Memory B cell (primary cell): ENCODE measurements at regions not wholly inside any gene's neighbourhood (a gene's known extent, or its start where the extent isn't known, plus 50 kb on each side); places are given as distances from the start of the nearest gene placed in this dataset.

ENCODE experiments used
- ATAC-seq: fragments of 150-1000 bp; cut with Tn5 transposase; 2 replicates; pipeline ENCODE4 v1.10.0; 2021; ENCODE audit warnings: low read depth, mild to moderate bottlenecking, moderate library complexity
- DNase-seq, 2 donors: peaks; one replicate each; pipeline ENCODE4 v3.0.0; 2022; ENCODE audit warnings: low spot score in 2 of 2
- H3K27ac Mint-ChIP-seq: one replicate; pipeline ENCODE4 v1.8.0; 2022; ENCODE audit warnings: mild to moderate bottlenecking, moderate library complexity, mixed read lengths
- H3K27me3 Mint-ChIP-seq: one replicate; pipeline ENCODE4 v1.8.0; 2022; ENCODE audit warnings: mixed read lengths
- H3K36me3 Mint-ChIP-seq: one replicate; pipeline ENCODE4 v1.8.0; 2022; ENCODE audit warnings: mild to moderate bottlenecking, mixed read lengths
- H3K4me1 Mint-ChIP-seq: one replicate; pipeline ENCODE4 v1.8.0; 2022; ENCODE audit warnings: mixed read lengths
- H3K4me3 Mint-ChIP-seq: one replicate; pipeline ENCODE4 v1.8.0; 2022; ENCODE audit warnings: mild to moderate bottlenecking, moderate library complexity, mixed read lengths
- H3K9me3 Mint-ChIP-seq: one replicate; pipeline ENCODE4 v1.8.0; 2022; ENCODE audit warnings: mixed read lengths

DNA sequence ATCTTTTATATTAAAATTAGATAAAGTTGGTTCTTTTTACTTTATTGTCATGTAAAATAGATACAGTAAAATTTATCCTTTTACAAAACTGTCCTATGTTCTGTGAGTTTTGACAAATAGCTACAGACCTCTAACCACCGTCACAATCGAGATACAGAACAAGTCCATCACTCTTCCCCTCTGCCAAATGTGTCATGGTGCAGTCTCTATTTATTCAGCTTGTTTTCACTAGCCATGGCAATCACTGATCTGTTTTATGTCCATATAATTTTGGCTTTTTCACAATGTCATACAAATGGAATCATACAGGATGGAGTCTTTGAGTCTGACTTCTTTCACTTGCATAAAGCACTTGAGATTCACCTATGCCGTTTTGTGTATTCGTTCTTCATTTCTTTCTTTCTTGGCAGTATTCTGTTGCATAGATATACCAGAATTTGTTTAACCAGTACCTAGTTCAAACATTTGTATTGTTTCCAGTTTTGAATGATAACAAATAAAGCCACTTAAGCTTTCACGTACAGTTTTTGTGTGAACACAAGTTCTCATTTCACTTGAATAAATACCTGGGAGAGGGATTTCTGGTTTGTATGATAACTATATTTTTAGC is 273.2 kb upstream of the MPDZ start:
- H3K9me3 Mint-ChIP-seq, result peaks cover 6% of the 10 kb centered on the region
- no peaks in the 10 kb centered on the region for H3K4me1 Mint-ChIP-seq
- no peak overlapping the region for H3K27ac Mint-ChIP-seq
- no peaks in the 10 kb centered on the region for H3K36me3 Mint-ChIP-seq
- DNase-seq (no peak), ATAC-seq (no peak)
- no peaks in the 10 kb centered on the region for H3K27me3 Mint-ChIP-seq
- no peak overlapping the region for H3K4me3 Mint-ChIP-seq

DNA sequence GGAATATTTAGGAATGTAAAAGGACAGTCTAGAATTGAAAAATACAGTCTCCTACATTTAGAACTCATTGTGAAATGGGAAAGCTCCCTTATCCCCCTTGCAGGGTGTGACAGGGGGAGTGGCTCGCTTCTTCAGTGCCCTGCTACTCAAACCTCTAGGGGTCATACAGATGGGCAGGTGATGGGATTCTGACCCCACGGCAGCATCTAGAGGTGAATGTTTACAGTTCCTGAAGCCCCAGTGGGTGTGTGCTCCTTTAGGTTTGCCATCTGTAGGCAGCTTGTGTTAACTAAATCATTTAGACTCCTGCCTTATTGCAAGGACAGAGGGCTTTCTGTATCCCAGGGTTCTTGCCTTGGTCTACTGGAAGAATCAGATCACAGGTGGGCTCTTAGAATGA is 271.0 kb upstream of the MPDZ start:
- Mint-ChIP-seq H3K4me1 (no peaks in the 10 kb centered on the region), H3K27ac (no peak overlapping the region), H3K27me3 (no peaks in the 10 kb centered on the region), H3K9me3 (peaks cover 6% of the 10 kb centered on the region), H3K36me3 (no peaks in the 10 kb centered on the region), H3K4me3 (no peak overlapping the region)
- ATAC-seq (no peak), DNase-seq (no peak)

DNA sequence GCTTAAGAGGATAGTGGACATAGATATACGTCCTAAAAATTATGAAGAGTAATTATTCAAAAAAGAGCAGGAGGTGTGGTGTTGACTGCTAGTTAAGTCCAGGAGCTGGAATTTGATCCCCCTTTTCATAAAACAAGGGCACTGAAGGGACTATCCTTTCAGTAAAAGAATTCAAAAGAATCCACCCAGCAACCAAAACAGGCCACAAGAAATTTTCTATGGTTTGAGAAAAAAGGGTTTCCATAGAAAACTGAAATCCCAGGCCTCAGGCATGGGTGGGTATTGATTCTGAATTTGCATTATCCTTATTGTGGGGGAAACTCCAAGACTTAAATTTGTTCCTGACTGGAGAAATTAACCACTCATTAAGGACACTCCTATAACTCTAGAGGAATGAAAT is 269.0 kb upstream of the MPDZ start:
- Mint-ChIP-seq H3K4me3 (no peak overlapping the region), H3K4me1 (no peaks in the 10 kb centered on the region), H3K36me3 (no peaks in the 10 kb centered on the region), H3K27ac (no peak overlapping the region), H3K27me3 (no peaks in the 10 kb centered on the region), H3K9me3 (peaks cover 7% of the 10 kb centered on the region)
- DNase-seq, result no peak
- ATAC-seq, result no peak

DNA sequence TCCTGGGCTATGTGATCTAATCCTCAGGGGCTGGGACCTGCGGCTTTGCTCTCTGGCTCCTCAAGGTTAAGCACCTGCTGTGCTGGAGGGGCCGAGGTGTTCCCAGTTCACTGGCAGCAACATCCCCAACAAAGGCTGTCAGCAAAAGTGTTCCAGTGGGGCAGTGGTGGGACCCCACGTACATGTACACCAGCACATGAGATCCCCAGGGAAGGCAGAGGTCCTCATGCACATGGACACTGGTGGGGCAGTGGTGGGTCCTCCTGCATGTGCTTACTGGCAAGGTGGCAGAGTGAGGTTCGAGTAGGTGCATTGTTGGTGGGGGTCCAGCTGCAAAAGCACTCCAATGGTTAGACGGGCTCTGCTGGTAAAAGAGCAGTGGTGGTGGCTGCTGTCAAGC is 255.6 kb upstream of the MPDZ start:
- Mint-ChIP-seq H3K4me1 (no peaks in the 10 kb centered on the region), H3K9me3 (peaks cover 2% of the 10 kb centered on the region), H3K27me3 (no peaks in the 10 kb centered on the region), H3K36me3 (no peaks in the 10 kb centered on the region), H3K27ac (no peak overlapping the region), H3K4me3 (no peak overlapping the region)
- no peak for DNase-seq
- no peak for ATAC-seq

DNA sequence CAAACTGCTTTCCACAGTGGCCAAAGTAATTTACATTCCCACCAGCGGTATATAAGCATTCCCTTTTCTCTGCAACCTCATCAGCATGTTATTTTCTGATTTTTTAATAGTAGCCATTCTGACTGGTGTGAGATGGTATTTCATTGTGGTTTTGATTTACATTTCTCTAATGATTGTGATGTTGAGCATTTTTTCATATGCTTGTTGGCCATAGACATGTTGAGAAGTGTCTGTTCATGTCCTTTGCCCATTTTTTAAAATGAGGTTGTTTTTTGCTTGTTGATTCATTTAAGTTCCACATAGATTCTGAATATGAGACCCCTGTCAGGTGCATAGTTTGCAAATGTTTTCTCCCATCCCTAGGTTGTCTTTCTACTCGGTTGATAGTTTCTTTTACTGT is 254.5 kb upstream of the MPDZ start:
- no peak for DNase-seq
- no peak for ATAC-seq
- H3K4me1 Mint-ChIP-seq, result no peaks in the 10 kb centered on the region
- no peaks in the 10 kb centered on the region for H3K36me3 Mint-ChIP-seq
- no peak overlapping the region for H3K4me3 Mint-ChIP-seq
- H3K9me3 Mint-ChIP-seq, result peaks cover 2% of the 10 kb centered on the region
- no peak overlapping the region for H3K27ac Mint-ChIP-seq
- no peaks in the 10 kb centered on the region for H3K27me3 Mint-ChIP-seq

DNA sequence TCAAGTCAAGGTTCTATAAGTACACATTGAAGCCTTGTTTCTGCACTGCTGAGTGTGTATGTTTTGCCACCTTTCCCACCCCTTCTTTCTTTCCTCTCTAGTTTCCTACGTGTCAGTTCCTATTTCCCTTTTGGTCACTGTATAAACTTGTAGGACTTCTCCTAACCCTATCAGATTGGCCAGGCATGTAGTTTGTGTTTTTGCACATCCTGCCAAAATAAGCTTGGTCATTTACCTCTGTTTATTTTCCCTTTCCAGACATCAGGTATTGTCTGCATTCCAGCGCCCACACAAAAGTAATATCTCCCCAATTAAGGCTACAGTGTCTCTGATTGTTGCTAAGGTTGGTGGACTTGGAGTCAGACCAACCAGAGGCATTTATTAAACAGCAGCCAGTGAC is 252.9 kb upstream of the MPDZ start:
- Mint-ChIP-seq H3K27me3 (no peaks in the 10 kb centered on the region), H3K36me3 (no peaks in the 10 kb centered on the region), H3K4me1 (no peaks in the 10 kb centered on the region), H3K4me3 (no peak overlapping the region), H3K27ac (no peak overlapping the region), H3K9me3 (peaks cover 2% of the 10 kb centered on the region)
- DNase-seq (no peak), ATAC-seq (no peak)

DNA sequence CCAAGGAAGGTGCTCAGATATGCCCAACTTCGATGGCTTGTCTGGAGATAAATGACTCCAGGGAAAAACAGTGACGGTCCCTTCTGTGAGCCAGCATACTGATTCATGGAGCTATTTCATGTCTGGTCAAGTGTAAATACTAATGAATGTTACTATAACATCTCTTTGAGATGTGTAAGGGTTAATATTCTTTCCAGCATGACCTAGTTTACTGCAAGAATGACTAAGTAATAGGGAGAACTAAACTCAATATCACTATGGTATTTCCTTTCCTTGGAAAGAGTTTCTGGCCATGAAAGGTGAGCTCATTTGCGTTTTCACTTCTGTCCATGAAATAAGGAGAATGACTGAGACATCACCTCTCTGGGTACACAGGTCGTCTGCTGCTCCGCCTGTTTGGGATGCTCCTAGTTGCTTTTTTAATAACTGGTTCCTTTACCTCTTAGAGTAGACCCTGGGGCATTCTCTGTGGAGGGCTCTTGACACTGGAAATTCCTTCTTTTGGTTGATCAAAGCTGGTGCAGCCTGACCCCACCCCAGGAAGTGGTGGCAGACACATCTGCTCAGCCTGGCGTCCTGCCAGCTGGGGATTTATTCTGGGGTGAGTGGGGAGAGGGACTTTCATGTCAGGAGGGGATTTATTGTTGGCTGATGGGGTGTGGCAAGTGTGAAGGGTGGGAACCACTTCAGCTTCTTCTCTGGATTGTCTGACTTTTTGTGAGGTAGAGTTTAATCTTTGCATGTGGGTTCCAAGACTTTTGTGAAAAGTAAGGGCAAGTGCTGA is 250.0 kb upstream of the MPDZ start:
- Mint-ChIP-seq H3K36me3 (no peaks in the 10 kb centered on the region), H3K4me3 (no peak overlapping the region), H3K4me1 (no peaks in the 10 kb centered on the region), H3K9me3 (peaks cover 2% of the 10 kb centered on the region), H3K27ac (no peak overlapping the region), H3K27me3 (no peaks in the 10 kb centered on the region)
- ATAC-seq (no peak), DNase-seq (no peak)

DNA sequence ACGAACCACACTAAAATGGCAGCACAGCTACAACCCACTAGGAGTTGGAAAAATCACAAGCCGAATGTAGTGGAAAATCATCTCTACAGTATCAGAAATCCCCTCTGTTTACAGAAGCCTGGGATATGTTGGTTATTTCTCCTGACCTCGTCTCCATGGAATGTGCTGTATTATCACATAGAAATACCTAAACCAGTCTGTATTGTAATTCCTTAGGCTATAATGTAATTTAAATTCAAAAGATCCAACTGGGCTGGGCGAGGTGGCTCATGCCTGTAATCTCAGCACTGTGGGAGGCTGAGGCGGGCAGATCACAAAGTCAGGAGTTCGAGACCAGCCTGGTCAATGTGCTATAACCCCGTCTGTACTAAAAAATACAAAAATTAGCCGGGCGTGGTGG is 244.8 kb upstream of the MPDZ start:
- ATAC-seq (no peak), DNase-seq (no peak)
- Mint-ChIP-seq H3K4me1 (no peaks in the 10 kb centered on the region), H3K4me3 (no peak overlapping the region), H3K27ac (no peak overlapping the region), H3K36me3 (no peaks in the 10 kb centered on the region), H3K27me3 (no peaks in the 10 kb centered on the region), H3K9me3 (no peaks in the 10 kb centered on the region)

DNA sequence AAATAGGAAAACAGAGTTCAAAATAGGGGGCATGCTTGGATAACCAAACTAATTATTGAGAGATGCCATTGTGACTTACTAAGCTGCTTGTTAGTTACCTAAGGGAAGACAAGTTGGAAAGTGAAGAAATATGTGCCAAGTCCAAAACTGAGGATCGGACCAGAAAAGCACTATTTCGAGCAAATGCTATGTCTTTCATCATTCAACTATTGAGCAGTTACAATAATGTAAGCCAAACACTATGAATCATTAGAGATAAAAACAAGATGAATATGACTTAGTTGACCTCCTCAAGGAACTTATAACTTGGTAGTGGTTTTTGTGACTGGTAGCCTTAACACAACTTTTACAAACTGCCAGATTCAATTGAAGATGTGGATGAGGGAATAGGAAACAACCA is 240.6 kb upstream of the MPDZ start:
- Mint-ChIP-seq H3K36me3 (no peaks in the 10 kb centered on the region), H3K9me3 (peaks cover 8% of the 10 kb centered on the region), H3K4me3 (no peak overlapping the region), H3K27me3 (no peaks in the 10 kb centered on the region), H3K27ac (no peak overlapping the region), H3K4me1 (no peaks in the 10 kb centered on the region)
- no peak for DNase-seq
- no peak for ATAC-seq

DNA sequence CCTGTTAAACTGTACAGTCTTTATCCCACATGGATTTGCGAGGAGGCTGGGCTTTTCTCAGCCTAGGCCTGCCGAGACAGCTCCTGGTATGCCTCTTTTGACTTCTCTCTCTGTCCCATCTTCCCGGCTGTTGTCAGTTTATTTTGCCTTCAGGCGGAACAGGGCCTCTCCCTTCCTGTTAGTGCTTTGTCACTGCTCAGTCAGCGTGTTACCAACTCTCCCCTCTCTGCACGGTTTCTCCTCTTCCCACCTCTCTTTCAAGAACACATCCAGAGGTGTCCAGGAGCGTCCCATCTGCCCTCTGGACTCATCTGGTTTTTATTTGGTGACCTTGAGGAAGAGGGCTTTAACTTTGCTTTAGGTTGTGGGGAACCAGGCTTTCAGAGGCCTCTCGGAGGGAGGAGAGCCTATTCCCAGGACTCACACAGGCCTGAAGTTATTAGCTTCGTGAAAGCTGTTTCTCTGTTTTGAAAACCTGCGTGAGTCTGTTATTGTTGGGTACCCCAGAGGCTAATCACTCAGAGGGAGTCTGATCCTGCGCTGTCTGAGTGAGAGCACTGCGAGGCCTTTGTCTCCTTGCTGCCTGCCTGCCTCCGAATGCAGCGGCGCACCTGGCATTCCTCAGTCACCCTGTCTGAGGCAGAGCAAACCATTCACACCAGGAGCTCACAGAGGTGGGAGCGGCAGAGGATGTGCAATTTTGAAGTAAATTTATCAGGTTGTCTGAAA is 234.4 kb upstream of the MPDZ start:
- no peak for DNase-seq
- no peaks in the 10 kb centered on the region for H3K27me3 Mint-ChIP-seq
- no peak overlapping the region for H3K4me3 Mint-ChIP-seq
- H3K9me3 Mint-ChIP-seq, result peaks cover 9% of the 10 kb centered on the region
- no peaks in the 10 kb centered on the region for H3K4me1 Mint-ChIP-seq
- H3K27ac Mint-ChIP-seq, result no peak overlapping the region
- H3K36me3 Mint-ChIP-seq, result no peaks in the 10 kb centered on the region
- no peak for ATAC-seq

DNA sequence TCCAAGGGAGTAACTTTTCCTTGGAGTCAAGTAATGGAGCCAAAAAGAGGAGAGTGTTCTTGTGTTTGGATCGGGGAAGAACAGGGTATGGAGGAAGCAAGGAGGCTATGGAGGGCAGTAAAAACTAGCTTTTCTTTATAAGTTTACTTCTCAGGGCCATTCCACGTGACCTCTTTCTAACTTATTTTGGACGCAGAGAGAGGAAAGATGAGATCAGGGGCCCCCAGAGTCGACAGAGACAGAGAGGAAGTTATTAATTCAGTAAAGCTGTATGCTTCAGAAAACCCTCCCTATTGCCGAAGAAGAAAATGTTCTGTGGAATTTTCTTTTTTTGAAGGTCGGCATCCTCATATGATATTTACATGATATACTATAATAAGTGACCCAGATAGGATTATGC is 233.8 kb upstream of the MPDZ start:
- ATAC-seq, result no peak
- H3K27ac Mint-ChIP-seq, result no peak overlapping the region
- no peaks in the 10 kb centered on the region for H3K27me3 Mint-ChIP-seq
- DNase-seq, result no peak
- peaks cover 9% of the 10 kb centered on the region for H3K9me3 Mint-ChIP-seq
- H3K4me1 Mint-ChIP-seq, result no peaks in the 10 kb centered on the region
- no peaks in the 10 kb centered on the region for H3K36me3 Mint-ChIP-seq
- no peak overlapping the region for H3K4me3 Mint-ChIP-seq

DNA sequence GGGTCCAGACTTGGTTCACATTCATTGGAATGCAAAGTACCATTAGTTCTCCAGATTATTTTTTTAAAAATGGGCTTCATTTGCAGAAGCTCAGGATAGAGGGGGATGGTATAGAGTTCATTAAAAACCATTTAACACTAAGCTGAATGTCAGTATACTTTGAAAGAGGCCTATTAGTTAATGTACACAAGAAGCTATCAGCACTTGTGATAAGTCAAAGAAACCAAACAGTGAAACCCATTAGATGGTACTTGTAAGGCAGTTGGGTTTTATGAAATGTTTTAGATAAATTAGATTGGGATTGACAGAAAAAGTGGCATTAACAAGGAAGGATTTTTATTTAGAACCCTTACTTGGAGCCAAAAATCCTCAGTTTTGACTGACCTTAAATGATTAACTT is 229.2 kb upstream of the MPDZ start:
- no peak overlapping the region for H3K27ac Mint-ChIP-seq
- H3K36me3 Mint-ChIP-seq, result no peaks in the 10 kb centered on the region
- no peaks in the 10 kb centered on the region for H3K4me1 Mint-ChIP-seq
- H3K9me3 Mint-ChIP-seq, result peaks cover 3% of the 10 kb centered on the region
- H3K4me3 Mint-ChIP-seq, result no peak overlapping the region
- no peak for DNase-seq
- H3K27me3 Mint-ChIP-seq, result no peaks in the 10 kb centered on the region
- no peak for ATAC-seq

DNA sequence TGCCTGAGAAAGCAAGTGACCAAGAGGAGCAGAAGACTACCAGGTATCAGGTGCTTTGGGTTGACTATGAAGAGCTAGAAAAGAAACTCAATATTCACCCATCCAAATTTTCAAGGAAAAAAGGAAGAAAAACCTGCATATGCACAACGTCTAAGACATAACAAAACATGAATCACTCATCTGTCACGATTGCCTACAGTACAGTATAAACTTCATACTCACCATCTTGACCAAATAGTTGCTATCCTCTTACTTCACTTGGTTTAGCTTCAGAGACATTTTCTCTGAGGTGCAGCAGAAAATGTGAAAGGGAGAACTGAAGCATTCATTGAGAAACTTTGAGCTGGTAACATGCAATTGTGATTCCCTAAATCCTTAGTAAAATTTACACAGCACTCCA is 228.6 kb upstream of the MPDZ start:
- Mint-ChIP-seq H3K27me3 (no peaks in the 10 kb centered on the region), H3K9me3 (peaks cover 6% of the 10 kb centered on the region), H3K4me1 (no peaks in the 10 kb centered on the region), H3K27ac (no peak overlapping the region), H3K36me3 (no peaks in the 10 kb centered on the region), H3K4me3 (no peak overlapping the region)
- DNase-seq (no peak), ATAC-seq (no peak)

DNA sequence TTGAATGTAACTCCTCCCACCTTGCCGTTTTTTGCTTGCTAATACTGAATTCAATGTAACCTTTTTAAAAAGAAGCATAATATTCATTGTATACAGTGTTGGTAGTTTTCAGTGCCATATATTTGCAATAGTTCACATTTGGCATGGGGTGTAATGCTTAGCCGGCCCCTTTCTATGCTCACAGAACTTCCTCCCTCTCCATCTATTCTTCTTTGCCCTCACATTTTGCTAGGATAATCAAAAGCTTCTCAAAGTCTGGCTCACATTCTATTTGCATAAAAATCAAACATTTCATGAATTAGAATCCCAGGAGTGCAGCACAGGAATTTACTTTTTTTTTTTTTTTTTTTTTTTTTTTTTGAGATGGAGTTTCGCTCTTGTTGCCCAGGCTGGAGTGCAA is 226.3 kb upstream of the MPDZ start:
- H3K27me3 Mint-ChIP-seq, result no peaks in the 10 kb centered on the region
- no peak overlapping the region for H3K4me3 Mint-ChIP-seq
- no peaks in the 10 kb centered on the region for H3K4me1 Mint-ChIP-seq
- DNase-seq (no peak), ATAC-seq (no peak)
- no peak overlapping the region for H3K27ac Mint-ChIP-seq
- no peaks in the 10 kb centered on the region for H3K36me3 Mint-ChIP-seq
- peaks cover 6% of the 10 kb centered on the region for H3K9me3 Mint-ChIP-seq
